ENCODE measurements at regions not wholly inside any gene's neighbourhood (a gene's known extent, or its start where the extent isn't known, plus 50 kb on each side); places are given as distances from the start of the nearest gene placed in this dataset.
A peak's percentile ranks its signal among the peaks of the same experiment; 100 is the strongest.

- H3K9ac ChIP-seq (ENCODE audit: low read length in 3 of 3): no peak overlapping the region
- DNase-seq (no peak), FAIRE-seq (no peak)
- intact Hi-C loops (cut with DNase I): no loop called here
- no peak overlapping the region for H3K4me3 ChIP-seq (ENCODE audit: low read length in 3 of 3)
- H3K4me1 ChIP-seq (ENCODE audit: control insufficient read depth in 2 of 3, insufficient read depth in 2 of 3, low read depth in 1 of 3, low read length in 3 of 3): no peaks in the 10 kb centered on the region
- H3K36me3 ChIP-seq (ENCODE audit: control insufficient read depth in 2 of 3, insufficient read depth in 3 of 3, low read length in 3 of 3): no peaks in the 10 kb centered on the region
- TF ChIP-seq, protein P1, sequence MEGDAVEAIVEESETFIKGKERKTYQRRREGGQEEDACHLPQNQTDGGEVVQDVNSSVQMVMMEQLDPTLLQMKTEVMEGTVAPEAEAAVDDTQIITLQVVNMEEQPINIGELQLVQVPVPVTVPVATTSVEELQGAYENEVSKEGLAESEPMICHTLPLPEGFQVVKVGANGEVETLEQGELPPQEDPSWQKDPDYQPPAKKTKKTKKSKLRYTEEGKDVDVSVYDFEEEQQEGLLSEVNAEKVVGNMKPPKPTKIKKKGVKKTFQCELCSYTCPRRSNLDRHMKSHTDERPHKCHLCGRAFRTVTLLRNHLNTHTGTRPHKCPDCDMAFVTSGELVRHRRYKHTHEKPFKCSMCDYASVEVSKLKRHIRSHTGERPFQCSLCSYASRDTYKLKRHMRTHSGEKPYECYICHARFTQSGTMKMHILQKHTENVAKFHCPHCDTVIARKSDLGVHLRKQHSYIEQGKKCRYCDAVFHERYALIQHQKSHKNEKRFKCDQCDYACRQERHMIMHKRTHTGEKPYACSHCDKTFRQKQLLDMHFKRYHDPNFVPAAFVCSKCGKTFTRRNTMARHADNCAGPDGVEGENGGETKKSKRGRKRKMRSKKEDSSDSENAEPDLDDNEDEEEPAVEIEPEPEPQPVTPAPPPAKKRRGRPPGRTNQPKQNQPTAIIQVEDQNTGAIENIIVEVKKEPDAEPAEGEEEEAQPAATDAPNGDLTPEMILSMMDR (IDR thresholded peaks at IDR 0.05; ENCODE audit: borderline replicate concordance, extremely low read depth, insufficient read depth): no peak
- H3K9me3 ChIP-seq (ENCODE audit: control insufficient read depth in 2 of 3, insufficient read depth in 1 of 3, low read length in 3 of 3): no peaks in the 10 kb centered on the region
- H3K27me3 ChIP-seq (ENCODE audit: control insufficient read depth, insufficient read depth, low read length): no peaks in the 10 kb centered on the region
- H3K27ac ChIP-seq (ENCODE audit: low read depth in 2 of 2, low read length in 2 of 2): no peak overlapping the region
Measured at GRCh38 chr10:83127942-83128575, 1011.2 kb upstream of the GHITM start.

- H3K4me3 ChIP-seq (ENCODE audit: low read length in 3 of 3): no peak overlapping the region
- no peak overlapping the region for H3K27ac ChIP-seq (ENCODE audit: low read depth in 2 of 2, low read length in 2 of 2)
- H3K4me1 ChIP-seq (ENCODE audit: control insufficient read depth in 2 of 3, insufficient read depth in 2 of 3, low read depth in 1 of 3, low read length in 3 of 3): no peaks in the 10 kb centered on the region
- FAIRE-seq: no peak
- TF ChIP-seq, protein P1 (IDR thresholded peaks at IDR 0.05; ENCODE audit: borderline replicate concordance, extremely low read depth, insufficient read depth): no peak
- no peaks in the 10 kb centered on the region for H3K27me3 ChIP-seq (ENCODE audit: control insufficient read depth, insufficient read depth, low read length)
- no peak overlapping the region for H3K9ac ChIP-seq (ENCODE audit: low read length in 3 of 3)
- peak in 1 of 5 donors; percentile 28 for DNase-seq
- H3K36me3 ChIP-seq (ENCODE audit: control insufficient read depth in 2 of 3, insufficient read depth in 3 of 3, low read length in 3 of 3): no peaks in the 10 kb centered on the region
- intact Hi-C loops (cut with DNase I): no loop called here
- no peaks in the 10 kb centered on the region for H3K9me3 ChIP-seq (ENCODE audit: control insufficient read depth in 2 of 3, insufficient read depth in 1 of 3, low read length in 3 of 3)
Measured at GRCh38 chr10:83140811-83141210, 998.5 kb upstream of the GHITM start.

DNA sequence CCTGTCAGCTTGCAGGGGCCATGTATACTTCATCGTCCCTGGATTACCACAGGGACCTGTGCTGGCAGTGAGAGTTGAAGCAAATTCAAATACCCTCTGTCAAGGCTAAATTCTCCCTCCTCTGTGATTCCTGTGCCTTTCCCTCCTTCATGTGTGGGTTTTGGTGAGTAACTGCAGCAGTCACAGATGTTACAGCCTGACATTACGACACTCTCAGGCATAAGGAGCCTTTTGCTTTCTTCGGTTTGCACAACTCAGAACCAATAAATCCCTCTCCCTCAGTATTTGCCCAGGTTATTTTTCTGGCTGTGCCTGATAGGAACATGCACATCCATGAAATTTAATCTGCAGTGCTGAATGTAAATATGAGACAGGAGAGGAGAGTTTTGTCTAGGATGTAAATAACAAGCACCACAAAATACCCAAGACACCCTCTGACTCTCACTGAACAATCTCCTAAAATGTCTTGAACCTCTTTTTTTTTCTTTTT lies 997.2 kb upstream of the GHITM start:
- DNase-seq (no peak), FAIRE-seq (no peak)
- H3K4me1 ChIP-seq (ENCODE audit: control insufficient read depth in 2 of 3, insufficient read depth in 2 of 3, low read depth in 1 of 3, low read length in 3 of 3): no peaks in the 10 kb centered on the region
- H3K9me3 ChIP-seq (ENCODE audit: control insufficient read depth in 2 of 3, insufficient read depth in 1 of 3, low read length in 3 of 3): no peaks in the 10 kb centered on the region
- TF ChIP-seq, protein P1 (IDR thresholded peaks at IDR 0.05; ENCODE audit: borderline replicate concordance, extremely low read depth, insufficient read depth): no peak
- no peak overlapping the region for H3K4me3 ChIP-seq (ENCODE audit: low read length in 3 of 3)
- no peaks in the 10 kb centered on the region for H3K27me3 ChIP-seq (ENCODE audit: control insufficient read depth, insufficient read depth, low read length)
- intact Hi-C loops (cut with DNase I): no loop called here
- no peaks in the 10 kb centered on the region for H3K36me3 ChIP-seq (ENCODE audit: control insufficient read depth in 2 of 3, insufficient read depth in 3 of 3, low read length in 3 of 3)
- H3K9ac ChIP-seq (ENCODE audit: low read length in 3 of 3): no peak overlapping the region
- no peak overlapping the region for H3K27ac ChIP-seq (ENCODE audit: low read depth in 2 of 2, low read length in 2 of 2)

DNA sequence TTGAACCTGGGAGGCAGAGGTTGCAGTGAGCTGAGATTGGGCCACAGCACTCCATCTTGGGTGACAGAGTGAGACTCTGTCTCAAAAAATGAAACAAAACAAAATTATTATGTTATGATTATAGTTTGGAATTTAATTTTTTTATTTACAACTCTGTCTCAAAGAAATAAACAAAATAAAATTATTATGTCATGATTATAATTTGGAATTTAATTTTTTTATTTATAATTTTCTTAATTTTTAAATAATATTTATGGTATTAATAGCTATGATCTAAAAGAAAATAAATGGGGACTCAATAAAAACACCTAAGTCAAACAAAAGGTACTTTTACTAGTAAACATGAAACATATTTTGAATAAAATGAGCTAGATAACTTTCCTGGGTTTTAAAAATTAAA lies 994.8 kb upstream of the GHITM start:
- no peaks in the 10 kb centered on the region for H3K4me1 ChIP-seq (ENCODE audit: control insufficient read depth in 2 of 3, insufficient read depth in 2 of 3, low read depth in 1 of 3, low read length in 3 of 3)
- H3K36me3 ChIP-seq (ENCODE audit: control insufficient read depth in 2 of 3, insufficient read depth in 3 of 3, low read length in 3 of 3): no peaks in the 10 kb centered on the region
- intact Hi-C loops (cut with DNase I): no loop called here
- no peak overlapping the region for H3K9ac ChIP-seq (ENCODE audit: low read length in 3 of 3)
- no peaks in the 10 kb centered on the region for H3K27me3 ChIP-seq (ENCODE audit: control insufficient read depth, insufficient read depth, low read length)
- DNase-seq (no peak), FAIRE-seq (peak; percentile 75)
- no peaks in the 10 kb centered on the region for H3K9me3 ChIP-seq (ENCODE audit: control insufficient read depth in 2 of 3, insufficient read depth in 1 of 3, low read length in 3 of 3)
- no peak overlapping the region for H3K4me3 ChIP-seq (ENCODE audit: low read length in 3 of 3)
- TF ChIP-seq, protein P1 (IDR thresholded peaks at IDR 0.05; ENCODE audit: borderline replicate concordance, extremely low read depth, insufficient read depth): no peak
- H3K27ac ChIP-seq (ENCODE audit: low read depth in 2 of 2, low read length in 2 of 2): no peak overlapping the region
